GM23338 (cell line): ENCODE measurements at regions not wholly inside any gene's neighbourhood (a gene's known extent, or its start where the extent isn't known, plus 50 kb on each side); places are given as distances from the start of the nearest gene placed in this dataset.

Experiments
- ATAC-seq: fragments of 200-7000 bp; cut with Tn5 transposase; 3 replicates; pipeline ENCODE4 v1.9.1; 2020
- DNase-seq: peaks from one replicate; pipeline ENCODE4 v3.0.0-alpha.2; 2015; ENCODE audit warnings: low spot score
- H2AFZ ChIP-seq: fragments of 200-600 bp; sonication (generic); 2 replicates; pipeline ENCODE4 v1.8.0; 2016; ENCODE audit warnings: antibody characterized with exemption, mild to moderate bottlenecking, moderate library complexity
- H3F3A ChIP-seq: fragments of 200-600 bp; sonication (generic); replicated peaks from 2 replicates; pipeline ENCODE4 v1.8.0; 2017; ENCODE audit warnings: antibody characterized with exemption, mixed run types, low read depth
- H3K27ac ChIP-seq: fragments of 200-600 bp; sonication (generic); 2 replicates; pipeline ENCODE4 v1.6.1; 2016; ENCODE audit warnings: low read depth
- H3K27me3 ChIP-seq: fragments of 200-600 bp; sonication (generic); 2 replicates; pipeline ENCODE4 v1.8.0; 2016; ENCODE audit warnings: mild to moderate bottlenecking, mixed run types, moderate library complexity; ENCODE audit not compliant: insufficient read depth
- H3K36me3 ChIP-seq: fragments of 200-600 bp; sonication (generic); 2 replicates; pipeline ENCODE4 v1.8.0; 2016; ENCODE audit warnings: mild to moderate bottlenecking; ENCODE audit not compliant: insufficient read depth
- H3K4me1 ChIP-seq: fragments of 200-600 bp; sonication (generic); 2 replicates; pipeline ENCODE4 v1.8.0; 2016; ENCODE audit warnings: mild to moderate bottlenecking, moderate library complexity; ENCODE audit not compliant: insufficient read depth
- H3K4me2 ChIP-seq: fragments of 200-600 bp; sonication (generic); 2 replicates; pipeline ENCODE4 v1.7.1; 2017; ENCODE audit warnings: mixed run types
- H3K4me3 ChIP-seq: fragments of 200-600 bp; sonication (generic); 2 replicates; pipeline ENCODE4 v1.6.1; 2016; ENCODE audit warnings: mixed run types
- H3K79me2 ChIP-seq: fragments of 200-600 bp; sonication (generic); replicated peaks from 2 replicates; pipeline ENCODE4 v1.8.0; 2017; ENCODE audit warnings: mild to moderate bottlenecking; ENCODE audit not compliant: insufficient read depth
- H3K9me2 ChIP-seq: fragments of 200-600 bp; sonication (generic); 2 replicates; pipeline ENCODE4 v1.8.0; 2017; ENCODE audit not compliant: insufficient read depth
- H4K20me1 ChIP-seq: fragments of 200-600 bp; sonication (generic); replicated peaks from 2 replicates; pipeline ENCODE4 v1.8.0; 2017; ENCODE audit warnings: mild to moderate bottlenecking; ENCODE audit not compliant: insufficient read depth
- H3K27ac Mint-ChIP-seq: 2 replicates; pipeline ENCODE4 v1.8.0; 2020; ENCODE audit warnings: inconsistent platforms, mild to moderate bottlenecking, moderate library complexity, mixed read lengths
- H3K27me3 Mint-ChIP-seq: 3 replicates; pipeline ENCODE4 v1.8.0; 2022; ENCODE audit warnings: low read depth, mild to moderate bottlenecking, moderate library complexity, mixed read lengths, inconsistent platforms; ENCODE audit not compliant: insufficient read depth, poor library complexity
- H3K36me3 Mint-ChIP-seq: 3 replicates; pipeline ENCODE4 v1.8.0; 2021; ENCODE audit warnings: low read depth, mild to moderate bottlenecking, inconsistent platforms, moderate library complexity, mixed read lengths
- H3K4me1 Mint-ChIP-seq: 3 replicates; pipeline ENCODE4 v1.8.0; 2020; ENCODE audit warnings: mild to moderate bottlenecking, inconsistent platforms, mixed read lengths
- H3K4me3 Mint-ChIP-seq: 3 replicates; pipeline ENCODE4 v1.8.0; 2021; ENCODE audit warnings: moderate library complexity, mild to moderate bottlenecking, inconsistent platforms, mixed read lengths
- H3K9me3 Mint-ChIP-seq: 3 replicates; pipeline ENCODE4 v1.8.0; 2020; ENCODE audit warnings: moderate library complexity, mild to moderate bottlenecking, inconsistent platforms, mixed read lengths
- CREB1 ChIP-seq: fragments of 250-450 bp; sonication (Bioruptor Pico); IDR thresholded peaks from 2 replicates; pipeline ENCODE4 v1.5.0; 2020; ENCODE audit warnings: low read depth, mild to moderate bottlenecking, moderate library complexity
- CTCF ChIP-seq, 2 experiments: fragments of 200-600 bp in 1 of 2; sonication (generic) in 1 of 2; conservative IDR thresholded peaks; 2 replicates each; pipeline versions ENCODE4 v1.5.1 to v1.6.1; 2016 to 2017; ENCODE audit warnings: antibody characterized with exemption in 2 of 2, low read depth in 2 of 2, mild to moderate bottlenecking in 2 of 2, moderate library complexity in 1 of 2
- POLR2AphosphoS5 ChIP-seq: IDR thresholded peaks from 2 replicates; pipeline ENCODE4 v1.6.1; 2016; ENCODE audit warnings: antibody characterized with exemption, low read depth
- ZNF114 ChIP-seq: fragments of 250-450 bp; sonication (Bioruptor Pico); IDR thresholded peaks from 2 replicates; pipeline ENCODE4 v1.5.0; 2020; ENCODE audit warnings: mild to moderate bottlenecking, moderate library complexity
- ZNF331 ChIP-seq: fragments of 250-450 bp; sonication (Bioruptor Pico); IDR thresholded peaks from 2 replicates; pipeline ENCODE4 v1.5.0; 2020; ENCODE audit warnings: low read depth, mild to moderate bottlenecking, moderate library complexity
- ZNF462 ChIP-seq: fragments of 250-450 bp; sonication (Bioruptor Pico); IDR thresholded peaks from 2 replicates; pipeline ENCODE4 v1.5.0; 2020; ENCODE audit warnings: mild to moderate bottlenecking, moderate library complexity

- no peak for TF ChIP-seq ZNF462 (CRISPR knock-in tag)
- no peak for TF ChIP-seq CREB1 (CRISPR knock-in tag)
- no peak for TF ChIP-seq ZNF331 (CRISPR knock-in tag)
These were observed 122.5 kb downstream of the MAGEE1 start (continued) for GRCh38 chrX:76550016-76550415.

- Histone ChIP-seq H3F3A (no peaks in the 10 kb centered on the region), H4K20me1 (no peaks in the 10 kb centered on the region), H3K4me3 (no peak overlapping the region), H3K4me1 (no peaks in the 10 kb centered on the region), H3K36me3 (no peaks in the 10 kb centered on the region), H2AFZ (no peak overlapping the region), H3K4me2 (no peak overlapping the region), H3K9me2 (no peaks in the 10 kb centered on the region), H3K27me3 (no peaks in the 10 kb centered on the region), H3K79me2 (no peaks in the 10 kb centered on the region), H3K27ac (no peak overlapping the region)
- Mint-ChIP-seq H3K27me3 (no peaks in the 10 kb centered on the region), H3K4me1 (no peaks in the 10 kb centered on the region), H3K9me3 (peaks cover 69% of the 10 kb centered on the region), H3K27ac (no peak overlapping the region), H3K4me3 (no peak overlapping the region), H3K36me3 (peaks cover 7% of the 10 kb centered on the region; the same call in 2 of the 3 replicates)
- ATAC-seq = no peak
- DNase-seq = no peak
- TF ChIP-seq CTCF (conservative IDR thresholded peaks at IDR 0.05; ENCODE audit: low read depth in 2 of 2) (no peak), POLR2AphosphoS5 (no peak), ZNF114 (CRISPR knock-in tag) (no peak)
These were observed 127.8 kb downstream of the MAGEE1 start for GRCh38 chrX:76555269-76555668.
